A549 (cell line): ENCODE measurements at regions not wholly inside any gene's neighbourhood (a gene's known extent, or its start where the extent isn't known, plus 50 kb on each side); places are given as distances from the start of the nearest gene placed in this dataset.

ENCODE experiments used
- ATAC-seq, 2 experiments: fragments of 200-7000 bp in 1 of 2; fragments of >200 bp in 1 of 2; cut with Nextera tagmentation in 1 of 2; cut with Tn5 transposase in 1 of 2; 3 replicates each; pipeline versions ENCODE4 v1.8.0 to v1.9.1; 2018 to 2020; ENCODE audit warnings: mild to moderate bottlenecking in 1 of 2, moderate library complexity in 1 of 2
- CTCF ChIA-PET: fragments of 300-600 bp; sonication (Branson Sonifier 250); formaldehyde crosslinking; extraction: SDS; loops from one replicate; lab custom pipeline; 2021; ENCODE audit warnings: antibody characterized with exemption, inconsistent platforms; lab: Yijun Ruan, JAX
- POLR2A ChIA-PET: fragments of 350-600 bp; formaldehyde crosslinking; extraction: SDS; loops from one replicate; lab custom pipeline; 2021; ENCODE audit warnings: antibody characterized with exemption, inconsistent platforms; lab: Yijun Ruan, JAX
- DNase-seq, 2 experiments: peaks; one replicate each; pipeline versions ENCODE4 v3.0.0 to v3.0.0-alpha.2; 2011 to 2016; ENCODE audit warnings: low read depth in 1 of 2, low spot score in 1 of 2
- FAIRE-seq: peaks from 2 replicates; lab custom pipeline; 2011; peaks lifted over from hg19 to GRCh38; lab: Jason Lieb, UNC
- H3K27ac ChIP-seq, 2 experiments: fragments of >200 bp; sonication (Bioruptor Twin); formaldehyde crosslinking; 3 replicates each; pipeline ENCODE4 v1.5.1; 2016 to 2017
- H3K4me1 ChIP-seq: fragments of >200 bp; sonication (Bioruptor Twin); formaldehyde crosslinking; 3 replicates; pipeline ENCODE4 v1.6.1; 2016
- H3K4me2 ChIP-seq: fragments of >200 bp; sonication (Bioruptor Twin); formaldehyde crosslinking; 3 replicates; pipeline ENCODE4 v1.6.1; 2016
- H3K4me3 ChIP-seq: fragments of >200 bp; sonication (Bioruptor Twin); formaldehyde crosslinking; 3 replicates; pipeline ENCODE4 v1.5.1; 2016
- H3K9me3 ChIP-seq: fragments of >200 bp; sonication (Bioruptor Twin); formaldehyde crosslinking; 3 replicates; pipeline ENCODE4 v1.6.1; 2016
- ATOH8 ChIP-seq: fragments of 250-450 bp; sonication (Bioruptor Pico); IDR thresholded peaks from 2 replicates; pipeline ENCODE4 v1.5.0; 2020; ENCODE audit warnings: low read depth, mild to moderate bottlenecking, moderate library complexity
- CHD2 ChIP-seq: fragments of 150-350 bp; IDR thresholded peaks from 2 replicates; pipeline ENCODE4 v1.6.1; 2014; ENCODE audit warnings: low read length; ENCODE audit not compliant: partially characterized antibody
- EP300 ChIP-seq, 2 experiments: fragments of >200 bp; sonication (Bioruptor Twin); formaldehyde crosslinking; IDR thresholded peaks; 2 replicates in 1 of 2; 3 replicates in 1 of 2; pipeline ENCODE4 v1.6.1; 2016 to 2017
- HOXA7 ChIP-seq: fragments of 250-450 bp; sonication (Bioruptor Pico); IDR thresholded peaks from 2 replicates; pipeline ENCODE4 v1.5.0; 2020; ENCODE audit warnings: mild to moderate bottlenecking, moderate library complexity
- HOXB13 ChIP-seq: fragments of 250-450 bp; sonication (Bioruptor Pico); IDR thresholded peaks from 2 replicates; pipeline ENCODE4 v1.5.0; 2020; ENCODE audit warnings: low read depth, mild to moderate bottlenecking, moderate library complexity
- JUNB ChIP-seq: fragments of >200 bp; sonication (Bioruptor Twin); formaldehyde crosslinking; IDR thresholded peaks from 2 replicates; pipeline ENCODE4 v1.6.1; 2016
- KDM5A ChIP-seq: fragments of 200-600 bp; sonication (generic); IDR thresholded peaks from 2 replicates; pipeline ENCODE4 v1.6.1; 2016; ENCODE audit warnings: antibody characterized with exemption, mild to moderate bottlenecking
- MAFK ChIP-seq: fragments of 450-650 bp; IDR thresholded peaks from 2 replicates; pipeline ENCODE4 v1.6.1; 2014; ENCODE audit not compliant: partially characterized antibody
- NFE2L2 ChIP-seq: fragments of 150-350 bp; conservative IDR thresholded peaks from 2 replicates; pipeline ENCODE4 v1.6.1; 2014; ENCODE audit warnings: low read length
- PBX3 ChIP-seq: IDR thresholded peaks from 2 replicates; pipeline ENCODE4 v1.6.1; 2012
- PHF8 ChIP-seq: fragments of 200-600 bp; sonication (generic); IDR thresholded peaks from 2 replicates; pipeline ENCODE4 v1.6.1; 2016; ENCODE audit warnings: low read depth, mild to moderate bottlenecking, antibody characterized with exemption, moderate library complexity, borderline replicate concordance
- POLR2A ChIP-seq: IDR thresholded peaks from 2 replicates; pipeline ENCODE4 v1.6.1; 2012; ENCODE audit warnings: mild to moderate bottlenecking, low read length
- RAD21 ChIP-seq, 2 experiments: fragments of >200 bp in 1 of 2; sonication (Bioruptor Twin) in 1 of 2; formaldehyde crosslinking in 1 of 2; IDR thresholded peaks in 1 of 2; conservative IDR thresholded peaks in 1 of 2; 2 replicates in 1 of 2; 3 replicates in 1 of 2; pipeline ENCODE4 v1.6.1; 2012 to 2018; ENCODE audit warnings: inconsistent platforms in 1 of 2
- RCOR1 ChIP-seq: fragments of 150-350 bp; IDR thresholded peaks from 2 replicates; pipeline ENCODE4 v1.6.1; 2014; ENCODE audit warnings: antibody characterized with exemption, low read length, low read depth
- REST ChIP-seq: fragments of 200-600 bp; sonication (generic); IDR thresholded peaks from 2 replicates; pipeline ENCODE4 v1.6.1; 2016; ENCODE audit warnings: antibody characterized with exemption, mild to moderate bottlenecking, moderate library complexity
- RFX5 ChIP-seq: fragments of 450-650 bp; IDR thresholded peaks from 2 replicates; pipeline ENCODE4 v1.7.1; 2014; ENCODE audit warnings: antibody characterized with exemption, mild to moderate bottlenecking, moderate library complexity
- SMC3 ChIP-seq: fragments of >200 bp; sonication (Bioruptor Twin); formaldehyde crosslinking; IDR thresholded peaks from 3 replicates; pipeline ENCODE4 v1.6.1; 2018; ENCODE audit warnings: inconsistent platforms
- TFCP2L1 ChIP-seq: fragments of 250-450 bp; sonication (Bioruptor Pico); IDR thresholded peaks from 2 replicates; pipeline ENCODE4 v1.5.0; 2021; ENCODE audit warnings: mild to moderate bottlenecking
- TP53 ChIP-seq: fragments of 250-450 bp; sonication (Bioruptor Pico); IDR thresholded peaks from 2 replicates; pipeline ENCODE4 v1.5.0; 2021; ENCODE audit warnings: mild to moderate bottlenecking, moderate library complexity
- USF2 ChIP-seq: fragments of 450-650 bp; IDR thresholded peaks from 2 replicates; pipeline ENCODE4 v1.6.1; 2014; ENCODE audit warnings: antibody characterized with exemption
- ZC3H11A ChIP-seq: fragments of 450-650 bp; IDR thresholded peaks from 2 replicates; pipeline ENCODE4 v1.6.1; 2014; ENCODE audit warnings: antibody characterized with exemption, mild to moderate bottlenecking
- ZFP36 ChIP-seq: fragments of 450-650 bp; IDR thresholded peaks from 2 replicates; pipeline ENCODE4 v1.6.1; 2014; ENCODE audit warnings: borderline replicate concordance; ENCODE audit not compliant: partially characterized antibody
- ZNF302 ChIP-seq: fragments of 250-450 bp; sonication (Bioruptor Pico); IDR thresholded peaks from 2 replicates; pipeline ENCODE4 v1.9.0; 2021; ENCODE audit warnings: inconsistent platforms, mild to moderate bottlenecking, moderate library complexity
- ZSCAN20 ChIP-seq: fragments of 250-450 bp; sonication (Bioruptor Pico); IDR thresholded peaks from 2 replicates; pipeline ENCODE4 v1.8.0; 2022; ENCODE audit warnings: mild to moderate bottlenecking, moderate library complexity
- WGBS: methylation state at CpG from one replicate; pipeline ENCODE4 v1.1.6; 2017; ENCODE audit errors: missing lambda C conversion rate; 5-methylcytosine and 5-hydroxymethylcytosine counted together

GRCh38 chr21:28308516-28308915 is 684.2 kb downstream of the LTN1 start (continued):
- no peak for TF ChIP-seq REST
- TF ChIP-seq HOXA7 = no peak
- TF ChIP-seq ZNF302 (CRISPR knock-in tag) = no peak

- H3K27ac ChIP-seq = no peak overlapping the region
- FAIRE-seq (no peak), DNase-seq (no peak), ATAC-seq (no peak)
- no peaks in the 10 kb centered on the region for H3K9me3 ChIP-seq
- H3K4me3 ChIP-seq = no peak overlapping the region
- ChIA-PET POLR2A (no interaction called here), CTCF (no interaction called here)
- no peaks in the 10 kb centered on the region for H3K4me1 ChIP-seq
- H3K4me2 ChIP-seq = no peak overlapping the region
- TF ChIP-seq ZC3H11A (peak; percentile 87), NFE2L2 (no peak)
These were observed 692.7 kb downstream of the LTN1 start for GRCh38 chr21:28299946-28300345.

GRCh38 chr21:28298251-28298672 is 694.4 kb downstream of the LTN1 start:
- CTCF ChIA-PET = no interaction called here
- no peak overlapping the region for H3K4me2 ChIP-seq
- no peak for DNase-seq
- H3K4me3 ChIP-seq = no peak overlapping the region
- no peaks in the 10 kb centered on the region for H3K9me3 ChIP-seq
- FAIRE-seq = no peak
- POLR2A ChIA-PET = no interaction called here
- no peak overlapping the region for H3K27ac ChIP-seq
- H3K4me1 ChIP-seq = no peaks in the 10 kb centered on the region
- TF ChIP-seq CHD2 = no peak
- TF ChIP-seq RCOR1 = no peak
- TF ChIP-seq HOXB13 (CRISPR knock-in tag) = no peak
- TF ChIP-seq SMC3 = no peak
- TF ChIP-seq RFX5 = no peak
- TF ChIP-seq USF2 = no peak
- no peak for TF ChIP-seq MAFK
- TF ChIP-seq POLR2A = no peak
- TF ChIP-seq TP53 (CRISPR knock-in tag) = no peak
- TF ChIP-seq RAD21 (conservative IDR thresholded peaks at IDR 0.05 in 1 of 2, IDR thresholded peaks at IDR 0.05 in 1 of 2) = no peak
- no peak for TF ChIP-seq TFCP2L1 (CRISPR knock-in tag)
- no peak for TF ChIP-seq JUNB
- TF ChIP-seq, all 56 proteins: peak for 0
- ATAC-seq = no peak

GRCh38 chr21:28294051-28294450 is 698.6 kb downstream of the LTN1 start:
- CTCF ChIA-PET = no interaction called here
- Histone ChIP-seq H3K4me2 (no peak overlapping the region), H3K9me3 (no peaks in the 10 kb centered on the region), H3K4me1 (no peaks in the 10 kb centered on the region), H3K4me3 (no peak overlapping the region), H3K27ac (no peak overlapping the region)
- POLR2A ChIA-PET = no interaction called here
- WGBS = 0% methylated on average over 1 of the region's 1 CpG
- no peak for DNase-seq
- no peak for ATAC-seq
- no peak for FAIRE-seq
- TF ChIP-seq SMC3 (no peak), PHF8 (no peak), USF2 (no peak), PBX3 (no peak), ZFP36 (no peak), ZSCAN20 (CRISPR knock-in tag) (no peak), ATOH8 (CRISPR knock-in tag) (no peak), KDM5A (no peak), EP300 (IDR thresholded peaks at IDR 0.05) (no peak)
